Activated T-cell treated with anti-CD3 and anti-CD28 coated beads, Interleukin-2, amount 50 U/mL, for 72 hours (primary cell): ENCODE measurements at regions not wholly inside any gene's neighbourhood (a gene's known extent, or its start where the extent isn't known, plus 50 kb on each side); places are given as distances from the start of the nearest gene placed in this dataset.

ENCODE experiments used
- ATAC-seq, 2 donors: fragments of 150-1000 bp; cut with Tn5 transposase; replicated peaks in 1 of 2; 2 replicates each; pipeline ENCODE4 v1.10.0; 2021; ENCODE audit warnings: moderate library complexity in 2 of 2, mild to moderate bottlenecking in 1 of 2
- DNase-seq, 2 donors: peaks; one replicate each; pipeline ENCODE4 v3.0.0; 2021 to 2022; ENCODE audit warnings: mixed read lengths in 1 of 2
- H3K27ac Mint-ChIP-seq: one replicate; pipeline ENCODE4 v1.8.0; 2022; ENCODE audit warnings: mild to moderate bottlenecking, moderate library complexity, mixed read lengths
- H3K27me3 Mint-ChIP-seq: one replicate; pipeline ENCODE4 v1.8.0; 2022; ENCODE audit warnings: low read depth, mixed read lengths
- H3K36me3 Mint-ChIP-seq, 2 donors: one replicate each; pipeline ENCODE4 v1.8.0; 2022; ENCODE audit warnings: mixed read lengths in 2 of 2, mild to moderate bottlenecking in 1 of 2; ENCODE audit not compliant: insufficient read depth in 2 of 2
- H3K4me1 Mint-ChIP-seq: one replicate; pipeline ENCODE4 v1.8.0; 2022; ENCODE audit warnings: low read depth, mixed read lengths
- H3K4me3 Mint-ChIP-seq, 2 donors: one replicate each; pipeline ENCODE4 v1.8.0; 2022; ENCODE audit warnings: mild to moderate bottlenecking in 2 of 2, mixed read lengths in 2 of 2, moderate library complexity in 2 of 2
- H3K9me3 Mint-ChIP-seq, 2 donors: one replicate each; pipeline ENCODE4 v1.8.0; 2022; ENCODE audit warnings: mixed read lengths in 2 of 2

GRCh38 chr7:22651534-22652243 lies 75.3 kb upstream of the IL6 start:
- Mint-ChIP-seq H3K4me1 (peaks cover 7% of the 10 kb centered on the region), H3K27ac (no peak overlapping the region), H3K9me3 (peaks cover 7 to 10% of the 10 kb centered on the region in 2 donors), H3K4me3 (no peak overlapping the region), H3K36me3 (peaks cover 11 to 13% of the 10 kb centered on the region in 2 donors), H3K27me3 (peaks cover 54% of the 10 kb centered on the region)
- DNase-seq = no peak
- ATAC-seq = no peak

DNA sequence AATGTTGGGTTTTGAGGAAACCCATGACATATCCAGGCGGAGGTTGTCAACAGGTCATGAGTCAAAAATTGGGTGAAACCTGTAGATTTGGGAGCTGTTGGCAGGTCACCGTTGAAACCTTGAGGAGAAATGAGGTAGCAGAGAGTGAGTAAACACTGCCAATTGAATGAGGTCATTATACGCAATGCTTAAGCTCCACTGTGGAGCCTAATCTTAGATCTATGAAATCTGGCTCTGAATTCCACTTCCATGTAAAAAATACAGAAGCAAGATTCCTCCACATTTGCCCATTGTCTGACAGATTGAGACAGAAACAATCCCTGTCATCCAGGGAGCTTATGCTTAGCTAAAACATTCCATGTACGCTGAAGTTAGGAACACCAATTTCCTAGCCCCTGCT lies 76.0 kb upstream of the IL6 start:
- no peak for ATAC-seq
- Mint-ChIP-seq H3K4me1 (peaks cover 7% of the 10 kb centered on the region), H3K27me3 (peaks cover 54% of the 10 kb centered on the region), H3K27ac (no peak overlapping the region), H3K4me3 (no peak overlapping the region), H3K9me3 (peaks cover 10% of the 10 kb centered on the region in 2 donors), H3K36me3 (peaks cover 17 to 18% of the 10 kb centered on the region in 2 donors)
- DNase-seq = no peak

- H3K27me3 Mint-ChIP-seq = peaks cover 54% of the 10 kb centered on the region
- peaks cover 11 to 14% of the 10 kb centered on the region in 2 donors for H3K9me3 Mint-ChIP-seq
- no peak overlapping the region for H3K27ac Mint-ChIP-seq
- peaks cover 7% of the 10 kb centered on the region for H3K4me1 Mint-ChIP-seq
- no peak overlapping the region for H3K4me3 Mint-ChIP-seq
- ATAC-seq (no peak), DNase-seq (no peak)
- H3K36me3 Mint-ChIP-seq = peaks cover 24 to 27% of the 10 kb centered on the region in 2 donors
These were observed 77.3 kb upstream of the IL6 start for GRCh38 chr7:22649686-22650085.

DNA sequence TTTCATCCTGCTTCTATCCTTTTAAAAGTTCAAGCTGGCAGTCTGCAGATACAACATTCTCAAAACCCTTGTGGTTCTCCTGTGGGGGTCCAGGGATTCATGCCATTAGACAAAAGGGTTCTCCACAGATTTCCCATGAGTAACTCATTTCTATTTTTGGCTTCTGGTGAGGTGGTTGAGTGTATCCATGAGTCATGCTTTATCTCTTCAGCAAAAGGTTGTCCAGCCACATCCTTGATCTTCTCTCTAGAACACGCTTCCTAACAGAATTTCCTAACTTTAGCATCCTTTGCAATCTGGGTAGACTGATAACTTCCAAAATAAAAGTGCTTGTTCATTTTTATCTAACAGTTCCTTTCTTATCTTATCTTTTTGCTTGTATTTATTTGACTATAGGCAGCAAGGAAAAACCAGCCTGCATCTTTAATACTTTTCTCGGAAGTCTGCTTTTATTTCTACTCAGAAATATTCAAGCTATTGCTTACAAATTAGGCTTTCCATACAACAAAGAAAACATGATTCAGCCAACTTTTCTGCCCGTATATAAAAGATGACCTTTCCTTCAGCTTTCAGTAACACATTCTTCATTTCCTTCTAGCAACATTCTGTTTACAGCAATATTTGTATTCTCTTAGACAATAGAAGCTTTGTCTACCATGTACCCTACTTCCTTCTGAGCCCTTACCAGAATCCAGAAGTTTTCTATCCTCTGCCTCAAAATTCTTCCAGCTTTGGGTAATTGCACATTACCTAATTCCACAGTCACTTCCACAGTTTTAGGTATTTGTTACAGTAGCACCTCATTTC lies 79.3 kb upstream of the IL6 start:
- no peak overlapping the region for H3K4me3 Mint-ChIP-seq
- H3K36me3 Mint-ChIP-seq = peaks cover 32 to 40% of the 10 kb centered on the region in 2 donors

GRCh38 chr7:22645418-22646181 lies 81.4 kb upstream of the IL6 start:
- Mint-ChIP-seq H3K4me1 (peaks cover 14% of the 10 kb centered on the region), H3K9me3 (peaks cover 24 to 27% of the 10 kb centered on the region in 2 donors), H3K27ac (peak overlapping the region; percentile 12), H3K4me3 (no peak overlapping the region), H3K27me3 (peaks cover 59% of the 10 kb centered on the region), H3K36me3 (peaks cover 37 to 53% of the 10 kb centered on the region in 2 donors)
- DNase-seq (no peak), ATAC-seq (no peak)

More for the DNA sequence above, 79.3 kb upstream of the IL6 start:
- Mint-ChIP-seq H3K27ac (no peak overlapping the region), H3K4me1 (peaks cover 7% of the 10 kb centered on the region), H3K9me3 (peaks cover 20 to 21% of the 10 kb centered on the region in 2 donors), H3K27me3 (peaks cover 47% of the 10 kb centered on the region)
- ATAC-seq (no peak), DNase-seq (no peak)

- no peak overlapping the region for H3K4me3 Mint-ChIP-seq
- H3K4me1 Mint-ChIP-seq = peaks cover 26% of the 10 kb centered on the region
- no peak overlapping the region for H3K27ac Mint-ChIP-seq
- ATAC-seq (no peak), DNase-seq (no peak)
- peaks cover 14 to 22% of the 10 kb centered on the region in 2 donors for H3K9me3 Mint-ChIP-seq
- peaks cover 50% of the 10 kb centered on the region for H3K27me3 Mint-ChIP-seq
- peaks cover 32 to 41% of the 10 kb centered on the region in 2 donors for H3K36me3 Mint-ChIP-seq
These were observed 84.5 kb upstream of the IL6 start for GRCh38 chr7:22642454-22642853.

GRCh38 chr7:22640269-22640668 lies 86.7 kb upstream of the IL6 start:
- DNase-seq (peak; percentile 60 to 63), ATAC-seq (peak; percentile 98 to 99)
- peaks cover 13 to 14% of the 10 kb centered on the region in 2 donors for H3K9me3 Mint-ChIP-seq
- H3K4me3 Mint-ChIP-seq = peak overlapping the region in 1 of 2 donors; percentile 0
- H3K27ac Mint-ChIP-seq = no peak overlapping the region
- peaks cover 59% of the 10 kb centered on the region for H3K27me3 Mint-ChIP-seq
- peaks cover 19 to 30% of the 10 kb centered on the region in 2 donors for H3K36me3 Mint-ChIP-seq
- peaks cover 23% of the 10 kb centered on the region for H3K4me1 Mint-ChIP-seq

DNA sequence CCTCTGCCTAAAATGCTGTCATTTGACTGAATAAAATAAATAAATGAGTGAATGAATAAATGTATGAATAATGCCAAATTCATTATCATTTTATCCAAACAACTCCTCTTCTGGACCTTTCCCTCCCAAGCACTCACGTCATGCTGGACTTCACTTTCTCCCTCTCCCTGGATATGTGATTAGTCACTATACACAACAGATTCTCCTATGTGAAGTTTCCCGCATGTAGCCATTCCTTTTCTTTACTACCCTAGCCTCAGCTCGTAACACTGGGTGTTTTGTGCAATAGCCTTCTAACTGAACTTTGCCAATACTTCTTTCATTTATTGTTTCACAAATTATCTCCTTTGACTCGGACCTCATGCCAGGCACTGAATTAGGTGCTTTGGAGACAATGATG lies 87.6 kb upstream of the IL6 start:
- Mint-ChIP-seq H3K27me3 (peaks cover 68% of the 10 kb centered on the region), H3K4me1 (peaks cover 23% of the 10 kb centered on the region), H3K9me3 (peaks cover 13% of the 10 kb centered on the region in 2 donors), H3K27ac (no peak overlapping the region), H3K4me3 (no peak overlapping the region), H3K36me3 (peaks cover 18 to 26% of the 10 kb centered on the region in 2 donors)
- no peak for DNase-seq
- ATAC-seq = no peak

GRCh38 chr7:22635349-22635748 lies 91.7 kb upstream of the IL6 start:
- Mint-ChIP-seq H3K36me3 (peaks cover 2 to 7% of the 10 kb centered on the region in 2 donors), H3K27ac (no peak overlapping the region), H3K4me3 (no peak overlapping the region), H3K9me3 (no peaks in the 10 kb centered on the region), H3K27me3 (peaks cover 73% of the 10 kb centered on the region), H3K4me1 (peaks cover 13% of the 10 kb centered on the region)
- no peak for DNase-seq
- ATAC-seq = no peak

DNA sequence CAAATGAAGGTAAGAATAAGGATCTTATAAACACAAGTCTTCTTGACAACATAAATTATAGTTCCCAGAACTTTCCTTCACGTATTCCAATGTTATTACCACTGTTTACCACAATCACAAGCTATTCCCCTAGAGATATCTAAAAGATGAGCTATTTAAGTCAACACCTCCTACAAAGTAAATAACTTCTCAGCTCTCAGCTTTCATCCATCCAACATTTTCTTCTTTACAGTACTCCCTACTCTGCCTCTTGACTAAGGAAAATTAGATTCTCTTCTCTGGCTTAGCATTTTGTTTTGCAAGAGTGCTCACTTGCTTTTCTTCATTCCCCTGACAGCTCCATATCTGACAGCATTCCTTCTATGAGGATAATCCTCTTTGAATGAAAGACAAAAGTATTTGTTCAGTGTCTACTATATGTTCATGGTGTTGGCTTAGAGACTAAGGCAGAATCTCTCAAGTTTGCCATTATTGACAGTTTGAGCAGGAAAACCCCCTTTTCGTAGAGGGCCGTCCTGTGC lies 93.0 kb upstream of the IL6 start:
- no peak for ATAC-seq
- Mint-ChIP-seq H3K27ac (no peak overlapping the region), H3K9me3 (no peaks in the 10 kb centered on the region), H3K36me3 (peaks cover 0 to 3% of the 10 kb centered on the region in 2 donors), H3K4me3 (no peak overlapping the region), H3K4me1 (no peaks in the 10 kb centered on the region), H3K27me3 (peaks cover 76% of the 10 kb centered on the region)
- no peak for DNase-seq

DNA sequence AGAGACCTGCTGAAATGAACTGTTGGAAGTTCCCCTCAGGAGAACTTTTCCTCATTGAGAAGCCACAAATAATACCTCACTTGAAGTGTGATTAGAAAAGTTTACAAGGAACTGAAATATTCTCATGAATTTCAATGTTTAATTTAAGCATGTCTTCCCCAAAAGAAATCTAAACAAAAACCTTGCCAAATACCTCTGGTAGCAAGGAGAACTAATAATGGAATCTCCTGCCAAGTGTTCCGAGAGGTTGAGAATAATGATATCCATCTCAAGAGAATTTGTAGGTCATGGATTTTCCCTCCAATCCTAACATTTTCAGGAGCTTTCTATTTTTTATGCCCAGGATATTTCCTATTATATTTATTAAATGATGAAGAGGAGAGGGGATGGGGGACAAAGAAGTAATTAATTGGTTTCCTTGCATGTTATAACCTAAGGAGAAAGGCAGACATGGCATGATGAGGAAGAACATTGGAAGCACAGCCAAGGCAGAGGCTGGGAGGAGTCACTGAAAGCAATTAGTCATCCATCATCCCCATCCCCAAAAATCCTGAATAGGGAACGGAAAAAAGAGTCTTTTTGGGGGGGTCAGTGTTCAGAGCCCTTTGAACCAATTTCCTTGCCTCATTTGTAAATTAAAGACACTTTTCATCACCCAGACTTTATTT lies 93.6 kb upstream of the IL6 start:
- Mint-ChIP-seq H3K9me3 (no peaks in the 10 kb centered on the region), H3K4me3 (no peak overlapping the region), H3K27ac (no peak overlapping the region), H3K36me3 (peaks cover 0 to 3% of the 10 kb centered on the region in 2 donors), H3K4me1 (no peaks in the 10 kb centered on the region), H3K27me3 (peaks cover 79% of the 10 kb centered on the region)
- ATAC-seq = no peak
- DNase-seq = no peak

GRCh38 chr7:22632674-22633073 lies 94.3 kb upstream of the IL6 start:
- peaks cover 81% of the 10 kb centered on the region for H3K27me3 Mint-ChIP-seq
- DNase-seq = no peak
- H3K36me3 Mint-ChIP-seq = peaks cover 0 to 3% of the 10 kb centered on the region in 2 donors
- no peak overlapping the region for H3K27ac Mint-ChIP-seq
- H3K9me3 Mint-ChIP-seq = no peaks in the 10 kb centered on the region
- H3K4me3 Mint-ChIP-seq = no peak overlapping the region
- no peak for ATAC-seq
- no peaks in the 10 kb centered on the region for H3K4me1 Mint-ChIP-seq
